CD4-positive, alpha-beta T cell treated with Interferon alpha-2 for 1 hour (primary cell): ENCODE measurements at regions not wholly inside any gene's neighbourhood (a gene's known extent, or its start where the extent isn't known, plus 50 kb on each side); places are given as distances from the start of the nearest gene placed in this dataset.
A peak's percentile ranks its signal among the peaks of the same experiment; 100 is the strongest.

ENCODE experiments used
- DNase-seq, 2 donors: peaks; one replicate each; pipeline ENCODE4 v3.0.0-alpha.2; 2020 to 2022

DNA sequence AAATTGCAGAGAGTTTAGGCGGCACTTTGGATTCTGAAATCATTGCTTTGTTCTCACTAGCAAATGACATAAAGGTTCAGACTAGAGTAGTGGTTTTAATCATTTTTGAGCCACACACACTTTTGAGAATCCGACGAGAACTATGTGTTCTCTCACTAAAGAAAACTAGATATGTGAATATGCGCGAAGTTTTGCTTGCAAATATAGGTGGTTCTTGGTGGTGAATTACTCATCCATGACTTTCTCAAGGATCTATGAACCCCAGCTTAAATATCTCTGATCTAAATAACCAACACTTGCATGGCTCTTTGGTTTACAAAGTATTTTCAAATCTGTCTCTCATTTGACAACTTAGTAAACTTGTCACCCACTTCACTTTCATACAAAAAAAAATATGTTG is 54.8 kb downstream of the NOG start:
- DNase-seq, result no peak

GRCh38 chr17:56648806-56649205 is 55.3 kb downstream of the NOG start:
- DNase-seq, result no peak

- DNase-seq, result no peak
Measured at GRCh38 chr17:56652628-56653027, 59.1 kb downstream of the NOG start.

GRCh38 chr17:56653877-56654276 is 60.4 kb downstream of the NOG start:
- peak; percentile 68 to 70 for DNase-seq

DNA sequence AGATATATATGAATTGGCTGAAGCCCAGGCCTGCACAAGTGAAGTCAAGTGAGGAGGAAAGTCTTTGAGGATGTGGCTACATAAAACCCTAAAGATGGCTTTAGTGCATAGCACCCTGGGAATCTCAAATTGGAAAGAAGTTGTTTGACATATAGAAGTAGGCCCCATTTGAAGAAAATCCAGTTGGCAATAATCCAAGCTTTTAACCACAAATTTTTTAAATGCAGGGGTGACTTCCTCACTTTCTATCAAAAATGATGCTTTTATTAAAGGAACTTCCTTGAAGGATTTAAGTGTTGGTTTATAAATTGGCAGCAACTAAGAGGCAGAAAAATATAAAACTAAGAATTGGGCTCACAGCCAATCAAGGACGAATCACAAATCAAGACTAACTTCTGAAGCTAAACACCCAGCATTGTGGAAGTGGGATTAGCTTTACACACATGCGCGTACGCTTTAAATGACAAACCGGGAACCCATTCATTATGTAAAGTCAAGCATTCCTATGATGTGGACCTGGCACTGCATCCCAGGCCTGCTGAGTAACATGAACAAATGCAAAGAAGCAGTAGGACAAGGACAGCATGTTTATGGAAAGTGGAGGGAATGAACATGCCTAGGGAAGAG is 63.3 kb downstream of the NOG start:
- DNase-seq, result no peak

DNA sequence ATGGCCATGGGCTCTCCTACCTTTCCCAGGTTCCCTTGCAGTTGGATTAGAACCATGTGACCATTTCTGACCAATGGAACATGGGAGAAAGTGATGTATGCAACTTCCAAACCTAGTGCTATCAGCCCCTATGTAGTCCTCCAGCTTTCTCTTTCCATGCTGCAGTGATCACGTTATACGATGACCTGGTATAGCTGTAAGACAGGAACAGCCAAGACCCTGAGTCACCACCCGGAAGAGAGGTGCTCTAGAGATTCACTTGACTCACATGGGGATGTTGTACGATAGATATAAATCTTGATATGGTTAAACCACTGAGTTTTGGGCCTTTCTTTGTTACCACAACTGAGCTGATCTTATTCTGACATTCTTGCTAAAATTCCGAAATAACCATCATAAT is 65.1 kb downstream of the NOG start:
- DNase-seq, result no peak

DNA sequence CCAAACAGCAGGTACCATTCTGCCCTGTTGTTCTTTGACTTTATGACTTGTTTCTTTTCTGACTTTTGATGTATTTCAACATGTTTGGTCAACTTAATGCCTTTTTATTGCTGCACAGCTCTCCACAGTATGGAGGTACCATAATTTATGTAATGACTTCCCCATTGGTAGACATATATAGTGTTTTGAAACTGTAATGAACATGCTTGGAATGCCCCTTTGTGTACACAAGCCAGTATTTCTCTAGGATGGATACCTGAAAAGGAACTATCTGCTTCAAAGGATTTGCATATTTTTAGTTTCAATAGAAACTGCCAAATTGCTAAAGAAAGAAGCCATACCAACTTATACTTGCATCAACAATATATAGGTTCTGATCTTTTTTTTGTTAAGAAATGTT is 66.1 kb downstream of the NOG start:
- no peak for DNase-seq

DNA sequence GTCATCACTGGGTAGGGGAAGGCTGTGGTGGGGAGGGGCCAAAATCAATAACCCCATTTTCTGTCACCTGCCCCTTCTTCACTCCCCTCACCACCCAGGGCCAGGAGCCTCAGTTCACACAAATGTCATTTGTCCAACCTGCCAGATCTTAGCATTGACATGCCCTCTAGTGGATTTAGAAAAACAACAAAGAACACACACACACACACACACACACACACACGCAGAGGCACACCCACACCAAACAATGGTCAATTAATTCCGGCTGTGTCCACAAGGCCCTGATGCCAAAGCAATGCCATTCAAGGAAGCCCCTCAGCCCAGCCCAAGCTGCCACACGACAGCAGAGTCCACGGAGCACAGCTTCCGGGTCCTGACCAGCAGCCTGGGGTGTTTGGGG is 68.4 kb downstream of the NOG start:
- no peak for DNase-seq

- no peak for DNase-seq
Measured at GRCh38 chr17:56665864-56666263, 72.4 kb downstream of the NOG start.

DNA sequence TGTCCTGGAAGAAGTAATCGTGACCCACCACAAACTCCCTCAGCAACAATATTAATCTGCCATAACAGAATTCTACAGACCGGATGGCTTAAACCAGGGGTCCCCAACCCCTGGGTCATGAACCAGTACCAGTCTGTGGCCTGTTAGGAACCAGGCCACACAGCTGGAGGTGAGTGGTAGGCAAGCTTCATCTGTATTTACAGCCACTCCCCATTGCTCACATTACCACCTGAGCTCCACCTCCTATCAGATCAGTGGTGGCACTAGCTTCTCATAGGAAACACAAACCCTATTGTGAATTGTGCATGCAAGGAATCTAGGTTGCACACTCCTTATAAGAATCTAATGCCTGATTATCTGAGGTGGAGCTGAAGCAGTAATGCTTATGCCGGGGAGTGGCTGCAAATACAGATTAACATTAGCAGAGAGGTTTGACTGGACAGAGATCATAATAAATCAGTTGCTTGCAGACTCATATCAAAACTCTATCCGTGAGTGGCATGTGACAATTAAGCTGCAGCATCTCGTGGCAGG is 74.5 kb downstream of the NOG start:
- no peak for DNase-seq

DNA sequence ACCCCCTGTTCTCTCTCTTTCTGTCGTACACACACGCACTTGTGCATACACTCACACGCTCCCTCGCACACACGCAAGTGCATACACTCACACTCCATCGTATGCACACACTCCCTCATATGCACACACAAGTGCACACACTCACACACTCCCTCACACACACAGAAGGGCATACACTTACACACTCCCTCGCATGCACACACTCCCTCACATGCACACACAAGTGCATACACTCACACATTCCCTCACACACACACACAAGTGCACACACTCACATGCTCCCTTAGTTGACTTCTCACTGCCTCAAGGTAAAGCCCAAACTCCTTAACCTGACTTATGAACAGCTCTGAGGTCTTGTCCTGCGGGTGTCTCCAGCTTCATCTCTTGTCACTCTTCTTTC is 78.7 kb downstream of the NOG start:
- no peak for DNase-seq

DNA sequence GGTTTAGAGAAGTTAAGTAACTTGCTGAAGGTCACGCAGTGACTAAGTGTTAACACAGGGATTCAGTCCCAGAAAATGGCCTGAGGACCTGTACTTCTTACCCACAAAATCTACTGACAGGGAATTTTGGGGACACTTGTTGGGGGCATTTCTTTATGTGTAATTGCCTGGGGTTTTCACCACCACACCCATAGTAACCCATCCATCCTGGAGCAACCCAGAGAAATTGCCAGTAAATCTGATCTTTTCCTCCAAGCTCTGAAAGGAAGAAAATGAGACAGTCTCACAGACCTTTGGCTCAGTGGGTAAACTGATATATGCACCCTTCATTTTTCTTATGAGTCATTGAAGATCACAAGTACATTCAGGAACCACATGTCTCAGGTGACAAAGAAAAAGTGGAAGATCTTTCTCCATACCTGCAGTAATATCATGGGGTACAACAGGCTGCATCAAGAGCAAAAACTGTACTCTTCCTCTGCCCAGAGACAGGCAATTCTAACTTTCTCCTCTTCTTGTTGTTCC is 81.0 kb downstream of the NOG start:
- no peak for DNase-seq

DNA sequence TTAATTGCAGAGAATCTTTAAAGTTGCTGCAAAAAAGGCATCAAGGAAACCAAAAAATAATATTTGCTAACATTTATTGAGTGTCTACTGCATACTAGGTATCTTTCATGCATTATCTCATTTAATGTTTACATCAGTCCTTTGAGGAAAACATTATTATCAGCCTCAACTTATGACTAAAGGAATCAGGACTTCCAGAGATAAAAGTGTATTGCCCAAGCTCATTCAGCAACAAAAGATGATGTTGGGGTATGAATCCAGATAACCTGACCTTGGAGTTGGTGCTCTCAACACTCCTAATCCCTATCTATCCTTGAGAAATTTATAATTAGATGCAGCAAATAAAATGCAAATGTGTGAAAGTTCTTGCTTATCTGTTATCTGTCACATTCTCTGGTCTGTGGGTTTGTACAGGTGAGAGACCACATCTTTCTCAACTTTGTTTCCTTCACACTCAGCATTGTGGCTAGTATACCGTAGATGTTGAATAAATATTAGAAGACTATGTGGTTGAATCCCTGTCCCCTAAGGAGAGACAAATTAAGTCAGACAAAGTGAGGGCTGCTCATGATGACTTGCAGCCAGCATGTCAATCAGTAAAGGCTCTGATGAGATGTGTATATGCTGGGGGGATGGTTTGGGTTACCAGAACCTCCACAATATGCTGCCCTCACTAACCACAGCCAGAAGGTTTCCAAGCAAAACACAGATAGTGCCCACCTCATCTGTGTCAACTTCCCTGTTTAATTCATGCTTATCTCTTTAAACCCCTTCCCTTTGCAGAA is 82.6 kb downstream of the NOG start:
- no peak for DNase-seq

- no peak for DNase-seq
Measured at GRCh38 chr17:56676810-56677209, 83.3 kb downstream of the NOG start.

- no peak for DNase-seq
Measured at GRCh38 chr17:56678249-56679114, 85.0 kb downstream of the NOG start.

DNA sequence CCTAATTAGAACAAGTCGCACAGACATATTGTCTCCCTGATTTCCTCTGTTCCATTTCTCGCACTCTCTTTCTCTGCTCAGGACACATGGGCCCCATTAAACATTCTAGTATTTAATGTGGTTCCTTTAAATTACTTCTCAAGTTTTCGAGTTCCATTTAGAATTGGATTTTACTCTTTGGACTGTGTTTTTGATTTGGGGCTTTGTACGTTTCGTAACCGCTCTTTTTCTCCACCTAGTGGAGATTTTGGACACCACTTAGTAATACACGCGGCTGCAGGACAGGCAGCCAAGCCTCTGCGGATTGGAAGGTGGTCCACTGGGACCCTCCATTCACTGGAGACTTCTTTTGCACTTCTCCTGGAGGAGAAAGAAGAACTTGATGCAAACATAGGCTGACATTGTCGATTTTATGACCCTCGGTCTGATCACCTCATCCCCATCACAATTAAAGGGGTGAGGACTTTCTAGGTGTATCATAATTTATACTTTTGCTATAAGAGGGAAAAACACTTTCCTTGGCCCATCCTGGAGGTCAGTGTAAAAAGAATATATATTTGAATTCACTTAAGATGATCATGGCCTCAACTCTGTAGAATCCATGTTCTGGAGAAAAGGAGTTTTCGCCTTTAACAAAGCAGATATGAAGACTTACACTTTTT is 85.7 kb downstream of the NOG start:
- DNase-seq, result peak in 1 of 2 donors; percentile 27

GRCh38 chr17:56679777-56680422 is 86.4 kb downstream of the NOG start:
- no peak for DNase-seq

DNA sequence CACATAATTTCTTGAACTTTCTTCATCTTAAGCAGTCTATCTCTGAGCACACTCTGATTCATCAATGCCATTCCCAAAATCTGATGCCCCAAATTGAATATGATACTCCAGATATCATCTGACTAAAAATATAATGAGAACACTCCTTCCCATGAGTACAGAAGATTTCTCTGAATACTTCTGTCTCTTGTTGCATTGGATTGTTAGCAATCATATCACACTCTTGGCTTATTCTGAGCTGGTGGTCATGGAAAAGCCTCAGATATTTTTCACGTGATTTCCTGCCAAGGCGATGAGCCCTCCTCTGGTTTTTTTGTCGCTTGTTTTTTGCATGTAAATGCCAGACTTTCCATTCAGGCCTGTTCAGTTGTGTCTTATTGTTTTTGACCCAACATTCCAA is 87.2 kb downstream of the NOG start:
- no peak for DNase-seq

DNA sequence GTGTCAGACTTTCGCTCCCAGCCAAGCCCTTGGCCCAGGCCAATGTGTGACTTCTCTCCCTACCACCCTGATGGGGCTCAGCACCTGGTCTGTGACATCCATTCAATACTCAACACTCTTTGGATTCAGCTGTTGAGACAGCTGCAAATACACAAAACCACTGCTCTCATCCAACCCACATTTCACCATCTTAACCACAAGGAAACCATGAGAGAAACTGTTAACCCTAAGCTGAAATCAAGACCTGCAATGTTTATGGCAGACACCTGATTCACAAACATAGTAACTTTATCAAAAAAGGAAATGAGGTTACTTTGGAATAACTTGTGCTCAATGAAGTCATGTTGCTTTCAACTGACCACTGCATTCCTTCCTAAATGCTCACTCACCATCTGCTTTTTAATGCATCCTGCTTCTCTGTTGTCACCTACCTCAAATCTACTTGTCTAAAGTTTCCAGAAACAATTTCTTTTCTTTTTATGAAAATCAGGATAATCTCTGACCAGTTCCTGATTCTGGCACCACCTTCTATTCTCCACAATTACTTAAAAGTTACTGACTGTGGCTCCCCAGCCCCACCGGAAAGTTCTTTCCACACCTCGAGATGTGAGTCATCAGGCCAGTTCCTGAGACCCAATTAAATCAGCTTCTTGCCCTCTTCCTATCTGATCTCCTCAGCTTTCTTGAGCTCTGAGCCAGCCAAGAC is 88.2 kb downstream of the NOG start:
- DNase-seq, result no peak

DNA sequence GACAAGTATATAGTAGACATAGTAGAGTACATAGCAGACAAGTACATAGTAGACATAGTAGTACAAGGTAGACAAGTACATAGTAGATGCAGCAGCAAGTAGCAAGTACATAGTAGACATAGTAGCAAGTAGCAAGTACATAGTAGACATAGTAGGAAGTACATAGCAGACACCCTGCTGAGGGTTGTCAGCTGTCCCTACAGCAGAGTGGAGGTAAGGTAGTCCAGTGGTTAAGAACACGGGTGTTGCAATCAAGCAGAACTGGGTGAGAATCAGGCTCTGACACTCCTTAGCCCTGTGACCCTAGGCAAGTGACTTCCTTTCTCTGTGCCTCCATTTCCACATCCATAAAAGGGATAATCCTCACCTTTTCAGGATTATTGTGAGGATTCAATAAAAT is 94.7 kb downstream of the NOG start:
- DNase-seq, result no peak
